OCI-LY3 (cell line): ENCODE measurements at regions not wholly inside any gene's neighbourhood (a gene's known extent, or its start where the extent isn't known, plus 50 kb on each side); places are given as distances from the start of the nearest gene placed in this dataset.

Experiments
- EZH2phosphoT487 ChIP-seq: fragments of 200-600 bp; shearing (Covaris generic); IDR thresholded peaks from 2 replicates; pipeline ENCODE4 v1.6.1; 2018; ENCODE audit warnings: antibody characterized with exemption, mixed run types, low read depth
- TF ChIP-seq, protein P1 (sequence below): fragments of 200-600, 300-600 bp; sonication (generic); IDR thresholded peaks from 2 replicates; pipeline ENCODE4 v1.5.1; 2014; ENCODE audit warnings: antibody characterized with exemption, low read length, low read depth

- TF ChIP-seq, protein P1, sequence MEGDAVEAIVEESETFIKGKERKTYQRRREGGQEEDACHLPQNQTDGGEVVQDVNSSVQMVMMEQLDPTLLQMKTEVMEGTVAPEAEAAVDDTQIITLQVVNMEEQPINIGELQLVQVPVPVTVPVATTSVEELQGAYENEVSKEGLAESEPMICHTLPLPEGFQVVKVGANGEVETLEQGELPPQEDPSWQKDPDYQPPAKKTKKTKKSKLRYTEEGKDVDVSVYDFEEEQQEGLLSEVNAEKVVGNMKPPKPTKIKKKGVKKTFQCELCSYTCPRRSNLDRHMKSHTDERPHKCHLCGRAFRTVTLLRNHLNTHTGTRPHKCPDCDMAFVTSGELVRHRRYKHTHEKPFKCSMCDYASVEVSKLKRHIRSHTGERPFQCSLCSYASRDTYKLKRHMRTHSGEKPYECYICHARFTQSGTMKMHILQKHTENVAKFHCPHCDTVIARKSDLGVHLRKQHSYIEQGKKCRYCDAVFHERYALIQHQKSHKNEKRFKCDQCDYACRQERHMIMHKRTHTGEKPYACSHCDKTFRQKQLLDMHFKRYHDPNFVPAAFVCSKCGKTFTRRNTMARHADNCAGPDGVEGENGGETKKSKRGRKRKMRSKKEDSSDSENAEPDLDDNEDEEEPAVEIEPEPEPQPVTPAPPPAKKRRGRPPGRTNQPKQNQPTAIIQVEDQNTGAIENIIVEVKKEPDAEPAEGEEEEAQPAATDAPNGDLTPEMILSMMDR: no peak
- TF ChIP-seq EZH2phosphoT487: no peak
Measured at GRCh38 chr1:80158771-80159170, 1152.2 kb upstream of the ADGRL4 start.
